HT-29 (cell line): ENCODE measurements at regions not wholly inside any gene's neighbourhood (a gene's known extent, or its start where the extent isn't known, plus 50 kb on each side); places are given as distances from the start of the nearest gene placed in this dataset.
"Not testable (repeated sequence)": the region's sequence is repeated elsewhere in the genome, so short reads cannot be mapped to it uniquely, and the experiment has no call there.

ENCODE experiments used
- DNase-seq: peaks from one replicate; pipeline ENCODE4 v3.0.0-alpha.2; 2015; ENCODE audit warnings: low spot score

DNA sequence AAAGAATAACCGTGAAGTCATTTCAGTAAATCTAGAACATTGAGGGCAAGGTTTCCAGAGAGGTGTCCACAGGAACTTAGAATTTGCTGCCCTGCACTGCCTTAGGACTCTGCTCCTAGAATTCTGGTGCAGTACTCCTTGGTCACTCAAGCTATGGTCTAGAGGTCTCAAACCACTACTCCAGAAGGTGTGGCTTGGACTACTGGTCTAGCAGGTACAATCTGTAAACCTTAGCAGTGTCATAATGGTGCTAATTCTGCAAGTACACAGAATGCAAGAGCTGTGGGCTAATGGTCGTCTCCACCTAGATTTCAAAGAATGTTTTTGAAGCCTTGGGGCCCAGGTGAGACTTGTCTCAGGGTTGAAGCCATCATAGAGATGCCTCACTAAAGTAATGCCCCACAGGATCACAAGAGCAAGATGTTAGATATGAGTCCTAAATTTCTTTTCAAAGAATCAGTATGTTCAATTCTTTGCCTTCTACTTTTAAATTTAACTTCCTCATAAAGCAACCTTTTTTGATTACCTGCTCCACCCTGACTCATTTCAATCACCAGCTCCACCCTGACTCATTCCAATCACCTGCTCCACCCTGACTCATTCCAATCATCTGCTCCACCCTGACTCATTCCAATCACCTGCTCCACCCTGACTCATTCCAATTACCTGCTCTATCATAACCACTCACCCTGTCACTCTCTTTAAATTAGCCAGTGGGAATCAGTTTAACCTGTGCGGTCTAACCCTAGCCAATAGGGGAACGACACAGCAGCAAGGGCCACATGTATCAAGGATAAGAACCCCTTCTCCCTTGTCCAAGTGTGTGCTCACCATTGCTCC lies 1111.8 kb upstream of the ACO1 start:
- peak; percentile 81 for DNase-seq

DNA sequence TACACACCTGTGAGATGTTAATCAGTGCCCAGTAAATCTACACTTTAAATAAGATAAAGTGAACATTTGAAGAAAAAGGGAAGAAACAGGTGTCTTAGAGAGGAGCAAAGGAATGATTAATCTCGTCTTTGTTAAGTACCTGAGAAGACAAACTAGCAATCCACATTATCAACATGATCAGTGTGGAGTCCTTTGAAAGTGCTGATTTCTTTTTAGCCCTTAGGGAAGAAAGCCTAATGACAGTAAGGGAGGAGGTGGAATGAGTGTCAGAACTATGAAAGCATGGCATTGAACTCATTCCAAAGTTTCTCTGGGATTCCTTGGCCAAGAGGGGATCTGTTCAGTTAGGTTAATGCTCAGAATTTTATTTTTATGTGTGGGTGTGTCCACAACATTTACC lies 1109.0 kb upstream of the ACO1 start:
- no peak for DNase-seq

DNA sequence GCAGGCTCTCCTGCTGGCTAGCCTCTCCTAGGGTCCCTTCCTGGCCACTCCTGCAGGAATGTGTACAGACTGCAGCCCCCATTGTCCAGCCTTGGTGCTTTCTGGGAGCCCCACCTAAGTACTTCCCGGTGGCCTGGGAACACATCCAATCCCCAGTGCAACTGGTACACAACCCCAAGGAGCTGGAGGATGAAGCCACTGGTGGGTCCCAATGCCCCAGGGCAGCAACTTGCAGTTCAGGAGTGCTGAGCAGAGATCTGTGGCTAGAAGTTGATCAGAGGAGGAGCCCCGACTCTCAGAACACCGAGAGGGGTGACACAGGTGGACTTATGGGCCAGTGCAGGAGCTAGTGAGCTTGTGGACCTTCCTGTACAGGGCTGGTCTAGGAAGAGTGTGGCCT lies 1093.7 kb upstream of the ACO1 start:
- no peak for DNase-seq

DNA sequence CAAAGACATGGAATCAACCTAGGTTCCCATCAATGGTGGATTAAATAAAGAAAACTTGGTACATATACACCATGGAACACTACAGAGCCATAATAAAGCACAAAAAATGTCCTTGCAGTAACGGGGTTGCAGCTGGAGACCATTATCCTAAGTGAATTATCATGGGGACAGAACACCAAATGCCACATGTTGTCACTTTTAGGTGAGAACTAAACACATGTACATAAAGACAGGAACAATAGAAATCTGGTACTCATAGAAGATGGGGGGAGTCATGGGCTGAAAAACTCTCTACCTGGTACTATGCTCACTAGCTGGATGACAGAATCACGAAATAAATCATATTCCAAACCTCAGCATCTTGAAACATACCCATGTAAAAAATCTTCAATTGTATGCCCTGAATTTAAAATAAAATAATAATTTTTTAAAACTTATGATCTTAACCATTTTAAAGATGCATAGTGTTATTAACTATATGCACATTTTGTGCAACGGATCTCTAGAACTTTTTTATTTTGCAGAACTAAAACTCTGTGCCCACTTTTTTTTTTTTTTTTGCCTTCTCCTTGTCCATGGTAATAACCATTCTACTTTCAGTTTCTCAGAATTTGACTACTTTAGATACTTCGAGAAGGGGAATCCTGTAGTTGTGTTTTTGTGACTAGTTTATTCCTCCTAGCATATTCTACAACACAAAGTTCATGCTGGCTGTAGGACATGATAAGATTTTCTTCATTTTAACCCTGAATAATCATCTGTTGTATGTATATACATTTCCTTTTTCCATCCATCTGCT lies 1081.6 kb upstream of the ACO1 start:
- DNase-seq: no peak

DNA sequence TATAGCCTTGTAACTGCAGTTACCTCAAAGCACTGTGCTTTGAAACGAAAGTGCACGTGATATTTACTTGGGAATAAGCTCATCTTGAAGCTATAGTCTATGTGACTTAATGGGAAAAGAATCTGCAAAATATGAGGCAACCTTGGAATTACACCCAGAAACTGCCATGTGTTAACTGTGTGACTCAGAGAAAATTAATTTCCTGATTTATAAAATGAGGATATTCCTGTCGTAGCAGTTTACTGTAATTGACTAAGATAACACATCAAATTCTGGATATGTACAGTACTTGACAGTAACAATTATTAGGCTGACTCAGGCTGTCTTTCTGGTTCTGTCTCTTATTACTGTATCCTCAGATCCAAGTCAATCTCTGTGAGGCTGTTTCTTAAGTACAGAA lies 1079.9 kb upstream of the ACO1 start:
- DNase-seq: peak; percentile 56

DNA sequence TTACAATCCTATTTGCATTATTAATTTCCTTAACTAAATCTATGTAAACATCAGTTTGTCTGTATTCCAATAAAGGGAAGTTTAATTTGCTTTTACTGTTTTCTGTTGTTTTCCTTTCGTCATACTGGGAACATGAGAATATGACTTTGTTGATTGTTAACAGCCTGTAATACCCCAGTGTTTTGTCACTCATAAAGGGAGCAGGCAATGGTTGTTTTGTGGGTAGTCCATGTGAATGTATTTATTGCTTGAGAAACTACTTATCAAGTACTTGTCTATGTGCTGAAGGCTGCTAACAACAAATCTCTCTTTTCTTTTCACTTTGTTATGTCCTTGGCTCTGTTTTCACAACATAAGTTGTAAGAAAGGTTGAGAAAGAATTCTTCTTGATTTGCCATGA lies 1070.2 kb upstream of the ACO1 start:
- no peak for DNase-seq

DNA sequence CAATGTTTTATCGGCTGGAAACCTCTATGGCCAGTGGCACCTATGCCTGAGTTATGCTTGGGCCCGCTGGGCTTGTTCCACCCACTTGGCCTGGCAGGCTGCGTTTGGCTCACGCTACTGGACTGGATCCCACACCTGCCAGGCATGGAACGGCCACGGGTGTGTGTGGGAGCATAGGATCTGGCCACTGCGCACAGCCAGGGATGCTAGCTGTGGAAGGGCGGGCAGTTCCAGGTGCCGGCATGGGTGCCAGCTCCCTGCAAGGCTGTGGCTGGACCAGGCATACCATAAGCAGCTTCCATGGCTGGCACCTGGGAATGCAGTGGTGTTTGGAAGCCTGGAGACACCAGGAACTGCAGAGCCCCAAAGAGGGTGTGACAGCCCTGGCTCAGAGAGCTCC lies 1063.9 kb upstream of the ACO1 start:
- no peak for DNase-seq

DNA sequence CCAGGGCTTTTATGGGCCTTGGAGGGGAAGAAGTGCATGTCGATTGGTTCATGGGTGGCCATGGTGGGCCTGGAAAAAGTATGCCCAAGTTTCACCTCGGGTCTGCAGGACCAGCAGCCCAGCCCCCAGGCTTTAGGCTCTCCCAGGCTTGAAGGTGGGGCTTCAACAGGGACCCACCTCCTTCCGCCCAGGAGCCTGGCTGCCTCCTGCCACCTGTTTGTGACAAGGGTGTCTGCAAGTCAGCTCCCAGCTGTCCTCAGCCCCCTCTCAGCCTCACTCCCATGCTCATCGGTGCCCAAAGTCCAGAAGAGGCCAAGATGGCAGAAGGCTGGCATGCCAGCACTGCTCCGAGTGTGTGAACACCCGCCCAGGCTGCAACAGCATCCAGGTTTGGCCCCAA lies 1063.2 kb upstream of the ACO1 start:
- DNase-seq: no peak

DNA sequence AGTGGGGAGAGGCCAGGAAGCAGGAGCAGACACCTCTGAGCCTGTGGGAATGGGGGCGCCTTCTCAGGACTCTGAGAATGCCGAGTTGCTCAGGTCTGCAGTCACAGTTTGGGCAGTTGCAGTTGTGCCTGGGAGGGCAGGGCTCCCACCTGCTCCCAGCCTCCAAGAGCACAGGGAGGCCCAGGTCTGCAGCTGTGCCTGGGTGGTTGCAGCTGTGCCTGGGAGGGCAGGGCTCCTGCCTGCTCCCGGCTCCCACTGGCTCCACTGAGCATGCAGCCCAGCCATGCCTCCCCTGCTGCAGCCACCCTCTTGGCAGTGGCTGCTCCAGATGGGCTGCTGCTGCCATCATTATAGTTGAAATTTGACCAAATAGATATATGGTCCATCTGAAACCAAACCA lies 1062.8 kb upstream of the ACO1 start:
- DNase-seq: no peak

DNA sequence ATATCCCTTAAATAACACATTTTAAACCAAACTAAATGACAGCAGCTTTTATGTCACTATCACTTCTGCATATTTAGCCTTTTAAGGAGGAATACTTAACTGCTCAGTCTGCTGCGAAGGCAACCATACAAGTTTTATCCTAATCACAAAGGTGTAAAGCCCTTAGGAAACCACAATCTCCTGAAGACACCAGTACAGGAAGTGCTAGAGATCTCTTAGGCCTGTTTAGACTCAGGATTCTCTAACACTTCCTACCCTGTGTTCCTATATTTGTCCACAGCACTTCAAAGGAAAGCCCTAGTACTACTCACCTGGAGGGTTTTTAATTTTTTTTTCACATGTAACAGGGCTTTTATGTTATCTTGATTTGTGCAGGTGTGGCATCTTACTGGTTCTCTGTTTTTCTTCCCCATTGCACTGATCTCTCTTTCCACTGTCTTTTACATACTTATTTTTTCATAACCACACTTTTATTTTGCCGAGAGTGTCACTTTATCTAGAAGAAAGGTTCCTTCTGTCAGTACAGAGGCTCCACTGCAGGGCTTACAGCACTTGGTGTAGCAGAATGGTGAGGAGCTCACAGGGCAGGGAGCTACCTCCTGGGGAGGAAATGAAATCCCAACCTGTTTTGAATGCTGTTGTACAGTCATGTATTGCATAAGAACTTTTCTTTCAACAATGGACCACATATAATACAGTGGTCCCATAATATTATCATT lies 1060.6 kb upstream of the ACO1 start:
- no peak for DNase-seq

DNA sequence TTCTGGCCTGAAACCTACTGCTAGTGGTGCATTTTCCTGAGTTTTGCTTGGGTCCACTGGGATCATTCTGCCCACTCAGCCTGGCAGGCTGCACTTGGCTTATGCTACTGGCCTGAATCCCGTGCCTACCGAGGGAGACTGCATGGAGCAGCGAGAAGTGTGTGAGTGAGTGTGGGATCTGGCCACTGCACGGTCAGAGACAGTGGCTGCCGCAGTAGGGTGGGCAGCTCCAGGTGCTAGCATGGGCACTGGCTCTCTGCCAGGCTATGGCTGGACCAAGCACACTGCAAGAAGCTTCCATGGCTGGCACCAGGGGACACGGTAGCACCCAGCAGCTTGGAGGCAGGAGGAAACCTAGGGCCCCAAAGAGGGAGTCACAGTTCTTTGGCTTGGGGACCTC lies 1058.7 kb upstream of the ACO1 start:
- DNase-seq: no peak

DNA sequence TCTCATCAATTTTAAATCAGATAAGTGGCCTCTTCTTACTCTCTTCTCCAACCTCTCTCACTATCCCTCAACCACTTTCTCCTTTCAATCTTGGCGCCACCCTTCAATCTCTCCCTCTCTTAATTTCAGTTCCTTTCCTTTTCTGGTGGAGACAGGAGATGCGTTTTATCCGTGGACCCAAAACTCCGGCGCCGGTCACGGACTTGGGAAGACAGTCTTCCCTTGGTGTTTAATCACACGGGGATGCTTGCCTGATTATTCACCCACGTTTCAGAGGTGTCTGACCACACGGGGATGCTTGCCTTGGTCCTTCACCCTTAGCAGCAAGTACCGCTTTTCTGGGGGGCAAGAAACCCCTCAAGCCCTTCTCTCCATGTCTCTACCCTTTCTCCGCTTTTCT lies 1057.6 kb upstream of the ACO1 start:
- DNase-seq: not testable (repeated sequence)

DNA sequence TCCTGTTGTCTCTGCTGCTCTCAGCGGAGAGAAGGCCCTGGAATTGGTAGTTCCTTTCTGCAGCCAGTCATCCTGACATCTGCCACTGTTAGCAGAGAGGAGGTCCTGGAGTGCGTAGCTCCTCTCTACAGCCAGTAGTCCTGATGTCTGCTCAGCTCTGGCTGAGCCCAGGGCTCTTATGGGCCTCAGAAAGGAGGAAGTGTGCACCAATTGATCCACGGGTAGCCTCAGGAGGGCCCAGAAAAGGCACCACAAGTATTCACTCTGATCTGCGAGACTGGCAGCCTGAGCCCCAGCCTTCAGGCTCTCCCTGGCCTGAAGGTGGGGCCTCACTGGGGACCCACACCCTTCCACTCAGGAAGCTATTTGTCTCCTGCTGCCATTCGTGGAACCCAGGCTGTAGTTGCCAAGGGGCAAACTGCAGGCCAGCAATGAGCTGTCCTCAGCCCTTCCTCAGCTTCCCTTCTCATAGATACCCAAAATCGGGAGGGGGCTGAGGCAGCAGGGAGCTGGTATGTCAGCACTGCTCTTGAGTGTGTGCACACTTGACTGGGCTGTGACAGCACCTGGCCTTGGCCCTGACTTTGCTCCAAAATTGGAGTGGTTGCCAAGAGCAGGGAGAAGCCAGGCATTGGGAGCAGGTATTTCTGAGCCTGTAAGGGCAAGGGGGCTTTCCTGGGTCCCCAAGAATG lies 1049.5 kb upstream of the ACO1 start:
- no peak for DNase-seq

DNA sequence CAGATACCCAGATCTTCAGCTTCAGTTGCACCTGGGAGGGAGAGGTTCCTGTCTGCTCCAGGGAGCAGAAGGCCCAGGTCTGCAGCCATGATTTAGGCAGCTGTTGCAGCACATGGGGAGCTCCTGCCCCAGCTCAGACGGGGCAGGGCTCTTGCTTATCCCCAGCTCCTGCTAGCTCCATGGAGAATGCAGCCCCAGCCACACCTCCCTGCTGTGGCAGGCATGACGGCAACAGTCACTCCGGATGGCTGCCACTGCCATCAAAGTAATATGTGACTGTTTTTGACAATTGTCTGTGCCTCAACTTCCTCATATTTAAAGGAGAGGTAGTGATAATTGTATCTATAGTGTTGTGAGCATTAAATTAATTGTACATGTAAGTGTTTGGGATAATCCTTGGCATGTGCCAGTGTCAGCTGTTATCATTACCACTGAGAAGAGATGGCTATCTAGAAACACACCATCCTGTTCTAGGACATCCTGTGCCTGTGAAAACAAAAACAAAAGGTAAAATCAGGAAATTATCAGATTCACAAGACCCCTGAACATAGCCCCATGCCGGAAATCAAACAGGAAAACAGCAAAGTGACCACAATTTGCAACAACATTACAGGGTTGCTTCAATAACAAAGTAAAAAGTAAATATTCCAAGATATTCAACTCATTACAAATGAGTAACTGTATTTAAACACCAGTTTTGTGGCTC lies 1048.8 kb upstream of the ACO1 start:
- DNase-seq: no peak

DNA sequence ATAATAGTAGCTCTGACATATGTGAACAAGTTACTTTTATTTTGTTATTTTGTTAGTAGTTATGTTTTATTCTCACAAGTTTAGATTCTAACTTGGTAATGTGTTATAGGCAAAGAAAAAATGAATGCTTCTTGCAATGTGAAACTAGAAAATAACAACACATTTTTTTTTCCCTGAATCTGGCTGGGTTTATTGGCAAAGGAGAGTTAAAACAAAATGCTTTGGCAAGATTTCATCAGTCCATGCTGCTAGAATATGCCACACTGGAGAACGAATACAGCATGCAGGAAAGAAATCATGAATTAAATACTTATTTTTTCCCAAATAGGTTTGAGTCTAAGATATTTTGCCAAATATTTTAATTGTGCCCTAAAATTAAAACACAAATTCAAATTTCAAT lies 1048.1 kb upstream of the ACO1 start:
- no peak for DNase-seq

DNA sequence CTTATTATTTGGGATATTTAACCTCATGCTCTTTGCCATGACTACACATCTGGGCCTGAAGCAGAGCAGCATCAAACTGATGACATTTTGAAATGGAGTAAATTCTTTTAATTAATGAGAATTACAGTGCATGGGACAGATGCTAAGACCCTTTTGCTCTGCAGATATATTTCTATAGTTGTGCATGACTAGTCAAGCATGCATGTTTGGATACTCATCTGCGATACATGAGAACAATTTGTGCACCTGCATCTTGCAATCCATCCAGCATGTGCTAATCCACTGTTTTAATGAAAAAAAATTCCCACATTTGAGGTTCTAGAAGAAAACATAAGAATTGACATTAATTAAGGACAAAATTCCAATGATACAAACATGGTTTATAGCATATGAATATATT lies 1047.6 kb upstream of the ACO1 start:
- no peak for DNase-seq

DNA sequence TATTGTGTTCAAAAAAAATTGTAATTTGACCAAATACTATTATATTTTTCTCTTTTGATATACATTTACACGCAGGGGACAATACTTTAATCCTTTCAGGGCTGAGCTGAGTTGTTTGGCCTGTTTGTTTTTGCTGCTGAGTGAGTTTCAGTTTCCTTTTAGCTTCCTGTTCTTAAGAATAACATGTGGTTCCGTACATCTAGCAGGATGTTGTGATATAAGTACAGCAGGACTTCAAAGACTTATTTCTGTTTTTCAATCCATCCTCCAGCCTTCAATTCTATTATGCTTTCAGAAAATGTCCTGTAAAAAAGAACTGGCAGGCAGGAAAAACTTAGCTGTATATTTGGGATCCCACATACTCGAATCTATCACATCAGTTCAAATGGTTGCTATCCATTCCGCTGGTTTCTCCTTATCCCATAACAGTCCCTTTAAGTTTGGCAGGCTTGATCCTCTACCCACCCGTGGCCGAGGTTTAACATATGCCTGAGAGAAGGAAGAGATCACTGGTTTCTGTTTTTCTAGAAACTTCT lies 1037.3 kb upstream of the ACO1 start:
- peak; percentile 42 for DNase-seq

DNA sequence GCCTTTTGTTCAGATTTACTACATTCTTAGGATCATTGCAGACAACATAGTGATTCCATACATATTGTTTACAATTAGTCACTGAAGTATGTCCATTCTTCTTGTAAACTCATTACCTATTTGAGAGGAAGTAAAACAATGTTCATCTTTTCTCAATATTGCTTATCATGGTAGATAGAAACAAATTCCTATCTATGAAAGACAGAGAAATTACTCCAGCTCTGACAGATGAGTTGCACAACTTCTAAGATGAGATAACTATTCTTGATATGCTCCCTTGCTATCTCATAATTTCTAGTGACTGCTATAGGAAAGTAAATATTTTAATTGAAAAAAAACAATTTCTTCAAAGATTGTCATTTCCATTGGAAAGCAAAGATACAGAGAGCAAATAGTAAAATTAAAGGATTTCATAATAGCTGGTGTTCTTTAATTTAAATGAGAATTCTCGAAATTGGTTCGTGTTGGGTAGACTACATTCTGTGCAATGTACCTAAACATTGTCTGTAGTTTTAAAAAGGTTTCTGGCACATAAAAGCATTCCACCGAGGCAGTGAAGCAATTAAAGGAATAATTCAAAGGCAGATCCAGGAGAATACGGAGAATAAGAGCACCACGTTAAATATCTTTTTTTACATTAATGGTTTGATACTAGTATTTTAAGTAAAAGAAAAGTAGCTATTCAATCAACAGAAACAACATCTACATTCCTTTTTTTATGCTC lies 1029.1 kb upstream of the ACO1 start:
- no peak for DNase-seq

DNA sequence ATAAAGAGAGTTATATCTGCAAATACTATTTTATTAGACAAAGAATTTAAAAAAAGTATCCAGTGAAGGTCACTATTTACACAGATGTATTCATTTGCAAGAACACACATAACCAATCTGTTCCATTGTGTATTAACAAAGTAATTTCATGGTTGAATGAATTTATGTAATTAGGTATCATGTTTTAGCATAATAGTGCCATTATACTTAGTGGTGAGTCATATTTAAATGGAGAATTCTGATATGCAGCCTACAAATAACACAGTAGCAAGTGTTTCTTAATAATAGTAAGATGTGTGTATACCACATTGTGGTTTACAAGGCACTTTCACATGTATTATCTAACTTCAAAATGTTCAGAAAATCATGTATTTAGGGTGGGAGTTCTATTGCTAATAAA lies 1028.5 kb upstream of the ACO1 start:
- no peak for DNase-seq

DNA sequence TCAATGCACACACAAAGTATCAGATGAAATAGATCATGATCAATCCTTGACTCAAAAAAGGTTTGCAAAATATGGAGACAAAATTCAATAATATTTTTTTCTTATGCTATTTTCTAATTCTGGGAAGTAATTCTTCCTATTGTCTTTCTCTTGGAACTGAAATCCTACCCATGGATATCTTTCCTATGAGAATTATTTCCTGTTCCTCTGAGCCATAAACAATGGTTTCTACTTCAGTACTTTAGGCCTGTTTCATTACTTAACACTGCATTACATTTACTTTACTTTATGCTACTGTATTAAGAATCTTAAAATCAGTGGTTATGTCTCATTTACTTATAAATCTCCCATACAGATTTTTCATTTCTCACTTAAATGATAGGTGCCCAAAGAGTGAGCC lies 1025.4 kb upstream of the ACO1 start:
- no peak for DNase-seq
